K562 (cell line): ENCODE measurements at regions not wholly inside any gene's neighbourhood (a gene's known extent, or its start where the extent isn't known, plus 50 kb on each side); places are given as distances from the start of the nearest gene placed in this dataset.

ENCODE experiments used
- ATAC-seq: fragments of 200-7000 bp; cut with Tn5 transposase; 3 replicates; pipeline ENCODE4 v1.9.1; 2020; ENCODE audit warnings: moderate library complexity
- BruUV-seq: library from RNA; stranded (reverse); fragments of 400-500 nt; replicated peaks from 2 replicates; lab custom pipeline; 2021; lab: Mats Ljungman, UMichigan
- CTCF ChIA-PET: fragments of 300-600 bp; formaldehyde crosslinking; extraction: SDS; loops from one replicate; lab custom pipeline; 2021; ENCODE audit warnings: low intra/inter-chr PET ratio; lab: Yijun Ruan, JAX
- POLR2A ChIA-PET: fragments of 300-600, 350-650 bp; sonication (Branson Sonifier 250); formaldehyde crosslinking; extraction: SDS; loops from one replicate; lab custom pipeline; 2021; ENCODE audit warnings: antibody characterized with exemption, inconsistent platforms; lab: Yijun Ruan, JAX
- DNase-seq, 4 experiments: peaks; one replicate each; pipeline versions ENCODE4 v3.0.0 to v3.0.0-alpha.2; 2011 to 2018; ENCODE audit warnings: low spot score in 3 of 4, mixed read lengths in 3 of 4; ENCODE audit errors: extremely low read depth in 1 of 4
- FAIRE-seq: peaks from 2 replicates; lab custom pipeline; 2011; peaks lifted over from hg19 to GRCh38; lab: Jason Lieb, UNC
- H2AFZ ChIP-seq: 2 replicates; pipeline ENCODE4 v1.6.0; 2011; ENCODE audit warnings: low read depth, low read length, control low read depth, inconsistent platforms
- H3K27ac ChIP-seq: fragments of 200-600 bp; 3 replicates; pipeline ENCODE4 v1.8.0; 2011; ENCODE audit warnings: low read depth, mild to moderate bottlenecking, control low read depth, inconsistent platforms, low read length, moderate library complexity, mixed read lengths; ENCODE audit errors: extremely low read depth
- H3K27me3 ChIP-seq, 2 experiments: fragments of 300-600 bp in 1 of 2; 2 replicates in 1 of 2; 3 replicates in 1 of 2; pipeline versions ENCODE4 v1.6.0 to v1.8.0; 2011; ENCODE audit warnings: inconsistent platforms in 2 of 2, low read length in 2 of 2, mild to moderate bottlenecking in 1 of 2, mixed read lengths in 1 of 2, moderate library complexity in 1 of 2; ENCODE audit not compliant: control insufficient read depth in 2 of 2, insufficient read depth in 2 of 2
- H3K36me3 ChIP-seq: fragments of 300-600 bp; 3 replicates; pipeline ENCODE4 v1.8.0; 2011; ENCODE audit warnings: mild to moderate bottlenecking, low read length, inconsistent platforms; ENCODE audit not compliant: control insufficient read depth, insufficient read depth
- H3K4me1 ChIP-seq, 2 experiments: fragments of 200-600 bp in 1 of 2; replicated peaks in 1 of 2; 2 replicates in 1 of 2; 3 replicates in 1 of 2; pipeline versions ENCODE4 v1.5.1 to v1.8.0; 2011; ENCODE audit warnings: inconsistent platforms in 2 of 2, low read length in 2 of 2, mild to moderate bottlenecking in 1 of 2, mixed read lengths in 1 of 2, moderate library complexity in 1 of 2; ENCODE audit not compliant: control insufficient read depth in 2 of 2, insufficient read depth in 2 of 2
- H3K4me2 ChIP-seq: 2 replicates; pipeline ENCODE4 v1.6.1; 2011; ENCODE audit warnings: low read length, control low read depth, inconsistent platforms, mixed read lengths; ENCODE audit not compliant: insufficient read depth
- H3K4me3 ChIP-seq: fragments of 200-600 bp; sonication (generic), shearing (Covaris generic); 2 replicates; pipeline ENCODE4 v1.5.1; 2016; ENCODE audit warnings: control low read depth, inconsistent platforms
- H3K79me2 ChIP-seq: fragments of 200-600 bp; 3 replicates; pipeline ENCODE4 v1.8.0; 2011; ENCODE audit warnings: low read length, inconsistent platforms; ENCODE audit not compliant: control insufficient read depth, insufficient read depth
- H3K9ac ChIP-seq, 2 experiments: 2 replicates each; pipeline versions ENCODE4 v1.6.0 to v1.6.1; 2011; ENCODE audit warnings: low read depth in 2 of 2, low read length in 2 of 2, control low read depth in 1 of 2, inconsistent platforms in 1 of 2, mild to moderate bottlenecking in 1 of 2, mixed read lengths in 1 of 2; ENCODE audit not compliant: insufficient read depth in 1 of 2
- H3K9me1 ChIP-seq: one replicate; pipeline ENCODE4 v1.6.0; 2011; ENCODE audit warnings: inconsistent platforms, mild to moderate bottlenecking, low read length, moderate library complexity; ENCODE audit not compliant: control insufficient read depth, insufficient read depth
- H3K9me3 ChIP-seq: replicated peaks from 2 replicates; pipeline ENCODE4 v1.5.1; 2011; ENCODE audit warnings: low read depth, low read length, inconsistent platforms; ENCODE audit not compliant: control insufficient read depth, insufficient read depth
- H4K20me1 ChIP-seq: replicated peaks from 2 replicates; pipeline ENCODE4 v1.6.1; 2011; ENCODE audit warnings: low read length, inconsistent platforms, mixed read lengths; ENCODE audit not compliant: control insufficient read depth, insufficient read depth
- GABPB2 ChIP-seq: fragments of 250-450 bp; sonication (Bioruptor Pico); conservative IDR thresholded peaks from 2 replicates; pipeline ENCODE4 v1.5.1; 2021; ENCODE audit warnings: mild to moderate bottlenecking
- GATAD2B ChIP-seq: fragments of 450-650 bp; IDR thresholded peaks from 2 replicates; pipeline ENCODE4 v1.6.1; 2017; ENCODE audit warnings: mild to moderate bottlenecking, borderline replicate concordance
- ZNF197 ChIP-seq: fragments of 200-800 bp; sonication (Bioruptor generic); IDR thresholded peaks from 2 replicates; pipeline ENCODE4 v1.6.1; 2016; ENCODE audit warnings: low read depth, missing genetic modification characterization, missing compliant biosample characterization
- WGBS: fragments of 100-300 bp; shearing (Covaris generic); methylation state at CpG from one replicate; pipeline ENCODE4 v1.1.6; 2016; ENCODE audit warnings: low coverage, mixed read lengths; ENCODE audit not compliant: insufficient coverage; ENCODE audit errors: missing lambda C conversion rate; 5-methylcytosine and 5-hydroxymethylcytosine counted together
- in situ Hi-C: fragments of 300-500 bp; cut with MboI; formaldehyde crosslinking; loops from 4 replicates; pipeline ENCODE4 v1.15.0; 2018; ENCODE audit warnings: inconsistent platforms, mixed read lengths
- intact Hi-C: fragments of 100-400 bp; cut with micrococcal nuclease; formaldehyde crosslinking; loops from 2 replicates; pipeline ENCODE4 v1.14.2; 2022
- TF ChIP-seq, protein P1 (sequence below), 2 experiments: IDR thresholded peaks; 2 replicates each; pipeline ENCODE4 v1.6.1; 2012; ENCODE audit warnings: improper control_type of control experiment in 2 of 2, low read depth in 2 of 2, low read length in 2 of 2, borderline replicate concordance in 1 of 2

DNA sequence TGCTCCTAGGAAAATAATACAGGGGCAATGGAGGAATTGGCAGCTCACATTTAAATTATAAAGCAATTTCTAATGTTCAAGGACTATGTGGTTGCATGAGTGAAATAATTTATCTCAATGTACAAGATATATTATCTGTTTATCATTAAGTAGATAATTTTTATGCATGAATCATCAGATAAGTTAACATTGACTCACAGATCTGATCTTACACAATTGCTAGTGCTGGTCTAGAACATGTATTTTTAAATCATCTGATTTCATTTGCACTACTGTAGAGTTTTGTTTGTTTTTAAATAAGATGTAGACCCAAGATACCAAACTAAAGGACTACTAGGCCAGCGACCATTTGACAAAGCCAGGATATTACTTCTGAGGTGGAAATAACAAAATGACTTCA, 199.2 kb downstream of the BMP2 start:
- ChIA-PET POLR2A (interaction anchor here (0.5 kb wide), 1 partner anchor 33 kb away, joined by 3 read pairs; no protein-coding TSS in a partner anchor), CTCF (no interaction called here)
- Histone ChIP-seq H4K20me1 (no peaks in the 10 kb centered on the region), H3K27ac (no peak overlapping the region), H3K27me3 (no peaks in the 10 kb centered on the region), H3K9ac (no peak overlapping the region), H3K4me3 (no peak overlapping the region), H3K79me2 (no peaks in the 10 kb centered on the region), H3K36me3 (no peaks in the 10 kb centered on the region), H2AFZ (no peak overlapping the region), H3K4me1 (no peaks in the 10 kb centered on the region), H3K9me3 (no peaks in the 10 kb centered on the region), H3K4me2 (no peak overlapping the region), H3K9me1 (no peaks in the 10 kb centered on the region)
- in situ Hi-C loops = no loop called here
- no peak for DNase-seq
- intact Hi-C loops = no loop called here
- no peak for FAIRE-seq
- WGBS = 0% methylated on average over 1 of the region's 1 CpG
- BruUV-seq = no TSS peak
- no peak for ATAC-seq
- no peak for TF ChIP-seq GATAD2B
- TF ChIP-seq, protein P1, sequence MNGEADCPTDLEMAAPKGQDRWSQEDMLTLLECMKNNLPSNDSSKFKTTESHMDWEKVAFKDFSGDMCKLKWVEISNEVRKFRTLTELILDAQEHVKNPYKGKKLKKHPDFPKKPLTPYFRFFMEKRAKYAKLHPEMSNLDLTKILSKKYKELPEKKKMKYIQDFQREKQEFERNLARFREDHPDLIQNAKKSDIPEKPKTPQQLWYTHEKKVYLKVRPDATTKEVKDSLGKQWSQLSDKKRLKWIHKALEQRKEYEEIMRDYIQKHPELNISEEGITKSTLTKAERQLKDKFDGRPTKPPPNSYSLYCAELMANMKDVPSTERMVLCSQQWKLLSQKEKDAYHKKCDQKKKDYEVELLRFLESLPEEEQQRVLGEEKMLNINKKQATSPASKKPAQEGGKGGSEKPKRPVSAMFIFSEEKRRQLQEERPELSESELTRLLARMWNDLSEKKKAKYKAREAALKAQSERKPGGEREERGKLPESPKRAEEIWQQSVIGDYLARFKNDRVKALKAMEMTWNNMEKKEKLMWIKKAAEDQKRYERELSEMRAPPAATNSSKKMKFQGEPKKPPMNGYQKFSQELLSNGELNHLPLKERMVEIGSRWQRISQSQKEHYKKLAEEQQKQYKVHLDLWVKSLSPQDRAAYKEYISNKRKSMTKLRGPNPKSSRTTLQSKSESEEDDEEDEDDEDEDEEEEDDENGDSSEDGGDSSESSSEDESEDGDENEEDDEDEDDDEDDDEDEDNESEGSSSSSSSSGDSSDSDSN (IDR thresholded peaks at IDR 0.05; ENCODE audit: borderline replicate concordance in 1 of 2, low read depth in 2 of 2, low read length in 2 of 2) = no peak

DNA sequence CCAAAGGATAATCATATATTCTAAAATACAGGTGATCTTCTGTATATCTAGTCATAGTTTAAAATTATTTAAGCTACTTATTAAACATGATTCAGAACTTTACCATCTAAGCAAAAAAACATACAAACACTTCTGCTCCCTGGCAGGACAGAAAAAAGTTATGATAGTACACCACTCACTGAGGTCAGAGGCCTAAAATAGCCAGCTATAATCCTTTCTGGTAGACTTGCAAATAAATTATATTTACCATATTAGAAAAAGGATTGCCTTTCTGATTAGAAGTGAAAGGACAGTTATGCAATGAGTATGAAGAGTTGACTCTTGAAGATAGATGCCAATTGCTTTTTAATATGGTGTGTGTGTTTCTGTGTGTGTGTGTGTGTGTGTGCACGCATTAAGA, 207.4 kb downstream of the BMP2 start:
- 0% methylated on average over 1 of the region's 1 CpG for WGBS
- Histone ChIP-seq H2AFZ (no peak overlapping the region), H3K27ac (no peak overlapping the region), H3K9me3 (no peaks in the 10 kb centered on the region), H3K9ac (no peak overlapping the region), H3K4me2 (no peak overlapping the region), H3K9me1 (no peaks in the 10 kb centered on the region), H3K36me3 (no peaks in the 10 kb centered on the region), H3K27me3 (no peaks in the 10 kb centered on the region), H3K4me1 (no peaks in the 10 kb centered on the region), H3K4me3 (no peak overlapping the region), H4K20me1 (no peaks in the 10 kb centered on the region), H3K79me2 (no peaks in the 10 kb centered on the region)
- ATAC-seq (no peak), DNase-seq (no peak), FAIRE-seq (no peak)
- TF ChIP-seq ZNF197 (CRISPR knock-in tag) (no peak), GABPB2 (CRISPR knock-in tag) (no peak)
- CTCF ChIA-PET = no interaction called here
- POLR2A ChIA-PET = no interaction called here
- in situ Hi-C loops = no loop called here
- intact Hi-C loops = no loop called here
- no TSS peak for BruUV-seq
